Choroid plexus epithelial cell (primary cell): ENCODE measurements at regions not wholly inside any gene's neighbourhood (a gene's known extent, or its start where the extent isn't known, plus 50 kb on each side); places are given as distances from the start of the nearest gene placed in this dataset.
A peak's percentile ranks its signal among the peaks of the same experiment; 100 is the strongest.

ENCODE experiments used
- DNase-seq: peaks from one replicate; pipeline ENCODE4 v3.0.0-alpha.2; 2010; ENCODE audit warnings: low read depth
- H3K4me3 ChIP-seq: 2 replicates; pipeline ENCODE4 v1.5.1; 2011; ENCODE audit warnings: low read depth, mild to moderate bottlenecking, control low read depth, low read length, moderate library complexity
- TF ChIP-seq, protein P1 (sequence below): conservative IDR thresholded peaks from 2 replicates; pipeline ENCODE4 v1.5.1; 2011; ENCODE audit warnings: low read depth, mild to moderate bottlenecking, control low read depth, inconsistent platforms, low read length, moderate library complexity

DNA sequence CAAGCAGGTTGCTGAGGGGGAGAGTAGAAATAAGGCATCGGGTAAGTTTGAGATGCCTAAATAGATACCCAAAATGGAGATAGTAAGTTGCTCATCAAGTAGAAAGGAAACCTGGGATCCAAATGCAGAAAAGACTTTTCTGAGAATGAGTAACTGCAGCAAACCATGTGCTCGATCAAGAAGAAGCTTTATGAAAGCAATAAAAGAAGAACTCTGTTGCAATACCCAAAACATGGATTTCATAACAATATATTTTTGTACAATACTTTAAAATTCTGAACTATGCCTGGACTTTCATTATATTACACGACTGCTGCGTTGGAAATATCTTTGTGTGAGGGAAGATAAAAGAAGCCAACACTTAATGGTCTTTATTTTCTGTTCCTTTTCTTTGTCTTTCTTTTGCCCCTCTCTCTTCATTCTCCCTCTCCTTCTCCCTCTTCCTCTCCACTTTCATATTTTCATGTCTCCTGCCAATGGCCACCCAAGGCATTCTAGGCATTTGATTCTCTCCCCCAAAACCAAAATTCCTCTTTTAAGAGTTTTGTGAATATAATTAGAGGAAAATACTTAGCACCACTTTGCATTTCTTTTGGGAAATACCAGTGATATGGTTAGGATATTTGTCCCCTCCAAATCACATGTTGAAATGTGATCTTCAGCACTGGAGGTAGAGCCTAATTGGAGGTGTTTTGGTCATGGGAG is 257.6 kb downstream of the MREG start:
- no peak for DNase-seq
- TF ChIP-seq, protein P1, sequence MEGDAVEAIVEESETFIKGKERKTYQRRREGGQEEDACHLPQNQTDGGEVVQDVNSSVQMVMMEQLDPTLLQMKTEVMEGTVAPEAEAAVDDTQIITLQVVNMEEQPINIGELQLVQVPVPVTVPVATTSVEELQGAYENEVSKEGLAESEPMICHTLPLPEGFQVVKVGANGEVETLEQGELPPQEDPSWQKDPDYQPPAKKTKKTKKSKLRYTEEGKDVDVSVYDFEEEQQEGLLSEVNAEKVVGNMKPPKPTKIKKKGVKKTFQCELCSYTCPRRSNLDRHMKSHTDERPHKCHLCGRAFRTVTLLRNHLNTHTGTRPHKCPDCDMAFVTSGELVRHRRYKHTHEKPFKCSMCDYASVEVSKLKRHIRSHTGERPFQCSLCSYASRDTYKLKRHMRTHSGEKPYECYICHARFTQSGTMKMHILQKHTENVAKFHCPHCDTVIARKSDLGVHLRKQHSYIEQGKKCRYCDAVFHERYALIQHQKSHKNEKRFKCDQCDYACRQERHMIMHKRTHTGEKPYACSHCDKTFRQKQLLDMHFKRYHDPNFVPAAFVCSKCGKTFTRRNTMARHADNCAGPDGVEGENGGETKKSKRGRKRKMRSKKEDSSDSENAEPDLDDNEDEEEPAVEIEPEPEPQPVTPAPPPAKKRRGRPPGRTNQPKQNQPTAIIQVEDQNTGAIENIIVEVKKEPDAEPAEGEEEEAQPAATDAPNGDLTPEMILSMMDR: no peak
- no peak overlapping the region for H3K4me3 ChIP-seq

DNA sequence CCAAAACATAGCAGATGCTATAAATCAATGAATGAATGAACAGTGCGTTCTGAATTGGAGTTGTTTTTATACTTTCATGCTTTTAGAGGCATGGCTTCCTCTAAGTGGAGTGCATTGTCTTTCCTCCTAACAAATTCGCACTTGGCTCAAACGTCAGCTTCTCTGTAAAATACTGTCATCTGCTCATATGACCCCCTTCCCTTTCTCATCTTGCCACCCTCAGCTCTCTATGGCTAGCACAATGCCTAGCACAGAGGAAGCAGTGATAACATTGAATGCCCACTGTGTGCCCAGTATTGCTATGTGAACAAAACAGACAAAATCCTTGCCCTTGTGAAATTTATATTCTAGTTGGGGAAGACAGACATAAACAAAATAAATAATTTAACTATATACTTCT is 258.8 kb downstream of the MREG start:
- no peak for DNase-seq
- TF ChIP-seq, protein P1: no peak

DNA sequence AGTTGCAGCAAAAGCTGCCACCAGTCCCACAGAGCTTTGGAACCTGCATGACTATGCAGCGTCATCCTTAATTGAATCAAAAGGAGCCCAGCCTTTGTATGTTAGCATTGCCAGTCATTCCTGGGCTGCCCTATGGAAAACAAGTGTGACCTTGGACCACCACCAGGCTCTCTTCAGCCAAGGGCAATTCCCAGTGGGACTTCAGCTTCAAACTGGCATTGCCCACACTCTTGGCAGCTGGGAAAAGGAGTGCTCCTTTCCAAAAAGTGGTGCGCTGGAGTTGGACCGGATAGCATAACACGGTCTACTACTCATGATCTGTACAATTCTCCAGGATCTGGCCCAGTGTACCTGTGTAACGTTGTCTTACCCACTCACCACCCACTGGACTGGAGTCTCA is 259.5 kb downstream of the MREG start:
- TF ChIP-seq, protein P1: no peak
- no peak for DNase-seq
- no peak overlapping the region for H3K4me3 ChIP-seq

More for the DNA sequence above, 258.8 kb downstream of the MREG start:
- H3K4me3 ChIP-seq: no peak overlapping the region

DNA sequence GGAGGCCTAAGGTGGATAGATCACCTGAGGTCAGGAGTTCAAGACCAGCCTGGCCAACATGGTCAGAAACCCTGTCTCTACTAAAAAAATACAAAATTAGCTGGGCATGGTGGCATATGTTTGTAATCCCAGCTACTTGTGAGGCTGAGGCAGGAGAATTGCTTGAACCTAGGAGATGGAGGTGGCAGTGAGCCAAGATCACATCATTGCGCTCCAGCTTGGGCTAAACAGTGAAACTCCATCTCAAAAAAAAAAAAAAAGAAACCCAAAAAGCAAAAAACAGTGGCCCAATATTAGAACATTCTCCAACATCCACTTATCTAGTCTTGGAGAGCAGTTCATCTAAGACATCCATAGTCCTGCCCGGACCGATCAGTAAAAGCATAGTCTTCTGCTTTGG is 260.4 kb downstream of the MREG start:
- DNase-seq: no peak
- no peak overlapping the region for H3K4me3 ChIP-seq
- TF ChIP-seq, protein P1: no peak

DNA sequence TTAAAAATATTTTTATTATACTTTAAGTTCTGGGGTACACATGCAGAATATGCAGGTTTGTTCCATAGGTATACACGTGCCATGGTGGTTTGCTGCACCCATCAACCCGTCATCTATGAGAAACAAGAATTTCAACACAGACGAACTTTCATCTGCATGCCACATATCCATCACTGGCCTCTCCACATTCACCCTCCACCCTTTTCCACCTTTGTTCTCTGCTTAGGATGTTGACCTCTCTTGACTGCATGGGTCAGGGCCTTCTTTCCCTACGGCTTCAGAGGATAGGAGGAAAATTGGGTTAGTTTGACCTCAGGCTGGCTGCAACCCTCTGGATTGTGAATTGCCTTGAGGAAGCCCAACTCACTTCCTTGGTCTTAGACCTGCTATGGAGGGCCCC is 260.9 kb downstream of the MREG start:
- no peak overlapping the region for H3K4me3 ChIP-seq
- TF ChIP-seq, protein P1: no peak
- DNase-seq: no peak

DNA sequence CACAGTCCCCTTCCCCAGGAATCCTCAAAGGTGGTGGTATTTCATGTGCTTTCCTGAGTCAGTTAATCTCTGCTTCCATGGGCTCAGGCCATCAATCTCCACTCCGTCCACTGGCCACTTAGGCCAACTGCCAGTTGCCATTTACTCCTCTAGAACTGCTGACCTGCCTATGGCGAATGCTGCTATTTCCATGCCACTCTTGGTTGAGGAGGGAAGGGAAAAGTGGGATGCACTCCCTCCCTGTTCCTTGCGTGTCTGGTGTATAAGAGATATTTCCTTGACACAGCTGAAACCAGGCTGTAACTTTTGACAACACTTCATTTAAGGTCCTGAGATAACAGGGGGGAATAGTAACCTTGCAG is 261.5 kb downstream of the MREG start:
- TF ChIP-seq, protein P1: no peak
- DNase-seq: no peak
- no peak overlapping the region for H3K4me3 ChIP-seq

DNA sequence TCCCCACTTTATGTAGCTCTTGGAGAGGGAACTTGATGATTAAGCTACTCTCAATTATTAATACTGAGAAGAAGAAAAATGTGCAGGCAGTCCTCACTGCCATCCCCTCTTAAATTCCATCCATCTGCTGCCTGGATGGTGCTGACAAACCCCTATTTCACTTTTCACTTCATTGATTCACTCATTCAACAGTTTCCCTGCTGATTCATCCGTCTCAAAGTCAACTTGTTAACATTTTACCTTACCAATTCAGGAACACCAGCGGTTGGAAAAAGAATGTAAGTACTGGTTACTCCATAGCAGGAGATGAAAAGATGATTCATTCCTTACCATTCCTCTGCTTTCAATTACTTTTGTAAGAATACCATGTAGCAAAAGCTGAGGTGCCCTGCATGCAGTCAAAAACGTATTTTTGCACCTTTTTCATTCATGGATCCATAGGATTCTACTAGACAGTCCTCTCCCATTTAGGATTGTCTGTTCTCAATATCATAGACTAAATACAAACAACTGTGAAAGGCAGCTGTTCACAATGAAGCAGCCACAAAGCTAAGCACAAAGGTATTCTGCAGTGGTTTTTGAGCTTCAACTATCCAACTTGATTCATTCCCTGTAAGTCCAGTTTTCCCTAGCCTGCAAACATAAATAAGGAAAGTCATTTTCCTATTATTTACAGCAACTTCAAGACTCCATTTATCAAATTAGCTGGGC is 262.0 kb downstream of the MREG start:
- peak; percentile 92 for DNase-seq
- H3K4me3 ChIP-seq: no peak overlapping the region
- TF ChIP-seq, protein P1: no peak
